PC-3 (cell line): ENCODE measurements at regions not wholly inside any gene's neighbourhood (a gene's known extent, or its start where the extent isn't known, plus 50 kb on each side); places are given as distances from the start of the nearest gene placed in this dataset.

Source experiments
- EZH2 ChIP-seq: fragments of 300-600 bp; sonication (generic); IDR thresholded peaks from one replicate; pipeline ENCODE4 v1.6.1; 2017; ENCODE audit warnings: antibody characterized with exemption, mild to moderate bottlenecking, low read length; ENCODE audit not compliant: unreplicated experiment
- TF ChIP-seq, protein P1 (sequence below): fragments of 300-600 bp; sonication (generic); conservative IDR thresholded peaks from 2 replicates; pipeline ENCODE4 v1.5.1; 2017; ENCODE audit warnings: antibody characterized with exemption, low read depth, mild to moderate bottlenecking, low read length

DNA sequence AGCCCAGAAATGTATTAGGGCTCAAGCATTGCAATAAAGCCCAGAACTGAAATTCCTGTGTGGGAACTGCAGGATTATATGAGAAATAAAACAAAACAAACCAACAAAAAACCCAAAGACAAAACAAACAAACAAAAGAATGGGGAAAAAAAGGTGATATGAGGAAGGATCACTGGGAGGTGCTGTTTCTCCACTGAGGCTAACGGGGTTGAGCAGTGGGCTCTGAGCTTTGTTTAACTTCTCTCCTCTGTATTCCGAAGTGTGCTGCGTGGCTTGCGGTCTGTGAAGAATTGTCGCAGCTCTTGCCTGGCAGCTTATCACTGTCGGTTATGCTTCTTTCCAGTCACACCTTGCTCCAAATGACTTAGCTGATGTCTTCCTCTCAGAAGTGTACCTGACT, 106.3 kb downstream of the TENT4A start:
- TF ChIP-seq, protein P1, sequence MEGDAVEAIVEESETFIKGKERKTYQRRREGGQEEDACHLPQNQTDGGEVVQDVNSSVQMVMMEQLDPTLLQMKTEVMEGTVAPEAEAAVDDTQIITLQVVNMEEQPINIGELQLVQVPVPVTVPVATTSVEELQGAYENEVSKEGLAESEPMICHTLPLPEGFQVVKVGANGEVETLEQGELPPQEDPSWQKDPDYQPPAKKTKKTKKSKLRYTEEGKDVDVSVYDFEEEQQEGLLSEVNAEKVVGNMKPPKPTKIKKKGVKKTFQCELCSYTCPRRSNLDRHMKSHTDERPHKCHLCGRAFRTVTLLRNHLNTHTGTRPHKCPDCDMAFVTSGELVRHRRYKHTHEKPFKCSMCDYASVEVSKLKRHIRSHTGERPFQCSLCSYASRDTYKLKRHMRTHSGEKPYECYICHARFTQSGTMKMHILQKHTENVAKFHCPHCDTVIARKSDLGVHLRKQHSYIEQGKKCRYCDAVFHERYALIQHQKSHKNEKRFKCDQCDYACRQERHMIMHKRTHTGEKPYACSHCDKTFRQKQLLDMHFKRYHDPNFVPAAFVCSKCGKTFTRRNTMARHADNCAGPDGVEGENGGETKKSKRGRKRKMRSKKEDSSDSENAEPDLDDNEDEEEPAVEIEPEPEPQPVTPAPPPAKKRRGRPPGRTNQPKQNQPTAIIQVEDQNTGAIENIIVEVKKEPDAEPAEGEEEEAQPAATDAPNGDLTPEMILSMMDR, result no peak
- no peak for TF ChIP-seq EZH2
